Heart right ventricle (tissue), 16 donors: ENCODE measurements at regions not wholly inside any gene's neighbourhood (a gene's known extent, or its start where the extent isn't known, plus 50 kb on each side); places are given as distances from the start of the nearest gene placed in this dataset.

Source experiments
- ATAC-seq, 8 donors: fragments of 200-7000 bp; cut with Tn5 transposase; one replicate each; pipeline ENCODE4 v1.9.1; 2020; ENCODE audit warnings: mild to moderate bottlenecking in 8 of 8, moderate library complexity in 8 of 8, moderate number of reproducible peaks in 1 of 8
- DNase-seq, 2 donors: peaks; one replicate each; pipeline ENCODE4 v3.0.0-alpha.2; 2020
- H3K27ac ChIP-seq, 10 donors: fragments of 200-600 bp; sonication (generic) in 2 of 10; one replicate each; pipeline versions ENCODE4 v1.5.0 to v1.8.0; 2020 to 2022; ENCODE audit warnings: mild to moderate bottlenecking in 3 of 10
- H3K27me3 ChIP-seq, 7 donors: fragments of 200-600 bp; one replicate each; pipeline ENCODE4 v1.8.0; 2021 to 2022; ENCODE audit warnings: mild to moderate bottlenecking in 2 of 7
- H3K36me3 ChIP-seq, 9 donors: fragments of 200-600 bp; sonication (generic) in 1 of 9; one replicate each; pipeline versions ENCODE4 v1.5.0 to v1.8.0; 2020 to 2022; ENCODE audit warnings: mild to moderate bottlenecking in 2 of 9
- H3K4me1 ChIP-seq, 9 donors: fragments of 200-600 bp; sonication (generic) in 1 of 9; one replicate each; pipeline versions ENCODE4 v1.5.0 to v1.8.0; 2020 to 2022; ENCODE audit warnings: mild to moderate bottlenecking in 4 of 9
- H3K4me3 ChIP-seq, 10 donors: fragments of 200-600 bp; sonication (generic) in 2 of 10; one replicate each; pipeline versions ENCODE4 v1.5.0 to v1.8.0; 2020 to 2022; ENCODE audit warnings: mild to moderate bottlenecking in 7 of 10, moderate library complexity in 2 of 10
- H3K9me3 ChIP-seq, 11 donors: fragments of 200-600 bp in 10 of 11; sonication (generic) in 2 of 11; one replicate each; pipeline versions ENCODE4 v1.5.0 to v1.8.0; 2013 to 2022; ENCODE audit warnings: mild to moderate bottlenecking in 2 of 11, control low read depth in 1 of 11, moderate library complexity in 1 of 11
- CTCF ChIP-seq, 9 donors: fragments of 200-600 bp; sonication (generic) in 2 of 9; IDR thresholded peaks; one replicate each; pipeline versions ENCODE4 v1.5.0 to v1.8.0; 2021 to 2022; ENCODE audit warnings: antibody characterized with exemption in 9 of 9, mild to moderate bottlenecking in 5 of 9, moderate library complexity in 1 of 9
- WGBS, 2 donors: extraction: QIAGEN DNeasy Blood & Tissue Kit; methylation state at CpG; one replicate each; pipeline ENCODE4 v1.1.7; 2013; ENCODE audit warnings: inconsistent platforms in 1 of 2; 5-methylcytosine and 5-hydroxymethylcytosine counted together
- intact Hi-C, 10 donors: fragments of 100-400 bp; cut with DNase I; formaldehyde crosslinking; loops; one replicate each; pipeline versions ENCODE4 v1.11.1 to v1.14.2; 2022
- donor health status: Arrhythmogenic right ventricular cardiomyopathy.
- donor health status: ischemic (EF 13 %, LVEDD 7.1; RV severe dilation, severe dysfunction).
- donor health status: healthy with polysubstance abuse.
- donor health status: DM: no; HTN: yes; CAD: no.
- donor health status: DM: no; HTN: no; CAD: no.
- donor health status: ischemic (EF 25% LVEDD 6.9; RV normal size, moderate dysfunction).
- donor health status: ischemic (EF 25% LVEDD 5.7; RV mildly dilated, moderate dysfunction).
- donor health status: healthy.
- donor health status: DM: yes; HTN: yes; CAD: no.
- donor health status: Ischemic cardiomyopathy.
- donor health status: ischemic (EF 35%, LVEDD 5.7; RV mildly dilated, moderate dysfunction).
- donor health status: nonischemic (EF 11% LVEDD 7.7; RV severe dilation, severe dysfunction).
- donor health status: DM: yes; HTN: yes; CAD: no.
- donor health status: PGD.
- donor health status: ischemic (EF 29% LVEDD 5.4; RV normal size, mild dysfunction).
- donor health status: nonischemic (EF 23%, LVEDD 6.1; RV moderate dilation, normal function).

GRCh38 chr6:120786256-120786655 is 548.0 kb downstream of the TBC1D32 start:
- intact Hi-C loops = no loop called here

GRCh38 chr6:120785459-120786086 is 548.7 kb downstream of the TBC1D32 start:
- intact Hi-C loops = no loop called here
- ATAC-seq = no peak
- H3K27me3 ChIP-seq = no peaks in the 10 kb centered on the region
- H3K9me3 ChIP-seq = no peaks in the 10 kb centered on the region
- H3K4me1 ChIP-seq = no peaks in the 10 kb centered on the region
- 83 to 90% methylated on average over 7 of the region's 7 CpGs for WGBS, 2 donors
- H3K4me3 ChIP-seq = no peak overlapping the region
- no peak overlapping the region for H3K27ac ChIP-seq
- no peak for DNase-seq
- no peaks in the 10 kb centered on the region for H3K36me3 ChIP-seq
- TF ChIP-seq CTCF (IDR thresholded peaks at IDR 0.05) = no peak

More at GRCh38 chr6:120786256-120786655, 548.0 kb downstream of the TBC1D32 start:
- WGBS, 2 donors = 84 to 87% methylated on average over 8 of the region's 8 CpGs
- Histone ChIP-seq H3K9me3 (no peaks in the 10 kb centered on the region), H3K27me3 (no peaks in the 10 kb centered on the region), H3K36me3 (no peaks in the 10 kb centered on the region), H3K4me1 (no peaks in the 10 kb centered on the region), H3K4me3 (no peak overlapping the region), H3K27ac (no peak overlapping the region)
- no peak for TF ChIP-seq CTCF (IDR thresholded peaks at IDR 0.05)
- ATAC-seq (no peak), DNase-seq (no peak)

DNA sequence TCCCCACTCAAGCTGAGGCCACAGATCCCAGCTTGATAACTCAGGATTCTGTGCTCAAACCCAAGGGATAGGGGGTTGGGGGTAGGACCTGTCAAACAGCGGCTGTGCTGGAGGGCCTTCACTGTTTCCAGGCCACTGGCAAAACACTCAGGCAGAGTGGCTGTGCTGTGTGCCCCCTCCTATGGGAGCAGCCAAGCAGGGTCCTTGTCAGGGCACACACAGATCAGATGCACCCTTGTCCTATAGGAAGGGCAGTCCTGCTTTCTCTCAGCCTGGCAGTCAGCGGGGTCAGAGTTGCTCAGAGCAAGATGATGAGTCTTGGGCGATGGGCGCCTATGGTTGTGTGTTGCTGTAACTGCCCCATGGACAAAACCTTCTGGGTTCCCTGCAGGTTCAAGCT is 554.8 kb downstream of the TBC1D32 start:
- Histone ChIP-seq H3K9me3 (peaks cover 0 to 27% (median 12%) of the 10 kb centered on the region in 11 donors), H3K27me3 (no peaks in the 10 kb centered on the region), H3K27ac (no peak overlapping the region), H3K4me3 (no peak overlapping the region), H3K4me1 (no peaks in the 10 kb centered on the region), H3K36me3 (no peaks in the 10 kb centered on the region)
- DNase-seq (no peak), ATAC-seq (no peak)
- no peak for TF ChIP-seq CTCF (IDR thresholded peaks at IDR 0.05)
- intact Hi-C loops = no loop called here
- 88 to 92% methylated on average over 4 of the region's 4 CpGs for WGBS, 2 donors

DNA sequence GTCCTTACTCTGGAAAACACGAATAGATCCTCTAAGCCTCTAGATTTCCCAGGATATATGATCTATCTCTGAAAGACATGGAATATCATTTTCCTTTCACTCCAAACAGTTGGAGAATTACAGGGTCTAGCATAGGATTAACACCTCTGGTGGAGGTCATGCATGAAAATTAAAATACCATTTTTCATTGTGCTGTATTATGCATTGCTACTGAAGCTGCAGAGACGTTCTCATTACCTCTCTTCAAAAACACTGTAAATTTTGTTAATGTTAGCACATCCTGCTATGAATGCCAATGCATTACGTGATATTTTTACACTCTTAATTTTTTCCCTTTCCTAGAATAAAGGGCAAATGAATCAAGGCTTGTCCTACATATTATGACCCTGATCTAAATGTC is 558.6 kb downstream of the TBC1D32 start:
- Histone ChIP-seq H3K9me3 (peaks cover 0 to 27% (median 12%) of the 10 kb centered on the region in 11 donors), H3K4me1 (no peaks in the 10 kb centered on the region), H3K4me3 (no peak overlapping the region), H3K27me3 (no peaks in the 10 kb centered on the region), H3K27ac (no peak overlapping the region), H3K36me3 (no peaks in the 10 kb centered on the region)
- no peak for DNase-seq
- no peak for ATAC-seq
- 78 to 79% methylated on average over 3 of the region's 3 CpGs for WGBS, 2 donors
- intact Hi-C loops = no loop called here
- no peak for TF ChIP-seq CTCF (IDR thresholded peaks at IDR 0.05)
